ENCODE measurements at regions not wholly inside any gene's neighbourhood (a gene's known extent, or its start where the extent isn't known, plus 50 kb on each side); places are given as distances from the start of the nearest gene placed in this dataset.

DNA sequence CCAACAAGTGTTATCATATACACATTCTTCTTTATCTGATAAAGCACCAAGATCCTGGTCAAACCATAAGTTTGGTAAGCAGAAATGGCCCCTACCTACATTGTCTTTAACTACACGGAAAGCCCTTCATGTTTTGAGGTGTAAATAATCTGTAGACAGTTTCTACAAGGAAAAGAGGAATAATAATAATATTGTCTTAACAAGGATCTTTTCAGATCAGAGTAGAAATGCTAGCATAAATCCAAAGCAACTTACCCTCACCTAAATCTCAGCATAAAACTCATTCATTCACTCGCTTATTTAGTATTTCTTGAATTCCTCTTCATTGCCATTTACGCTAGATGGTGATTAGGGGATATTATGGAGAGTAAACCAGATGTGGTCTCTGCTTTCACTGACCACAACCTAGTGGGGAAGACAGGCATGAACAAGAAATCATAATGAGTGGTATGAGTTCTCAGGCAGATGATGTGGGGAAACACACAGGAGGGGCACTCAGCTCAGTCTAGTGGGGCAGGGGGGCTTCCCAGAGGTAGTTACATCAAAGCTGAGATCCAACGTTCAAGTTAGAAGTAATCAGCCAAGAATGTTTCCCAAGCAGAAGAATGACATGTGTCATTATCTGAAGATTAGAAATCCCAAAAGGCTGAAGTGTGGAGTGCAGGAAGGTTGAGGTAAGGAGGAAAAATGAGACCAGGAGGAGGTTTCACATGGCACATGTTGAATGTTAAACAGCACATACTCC is 65.4 kb upstream of the ZC3H12C start:
- no peak for DNase-seq (ENCODE audit: low spot score)

DNA sequence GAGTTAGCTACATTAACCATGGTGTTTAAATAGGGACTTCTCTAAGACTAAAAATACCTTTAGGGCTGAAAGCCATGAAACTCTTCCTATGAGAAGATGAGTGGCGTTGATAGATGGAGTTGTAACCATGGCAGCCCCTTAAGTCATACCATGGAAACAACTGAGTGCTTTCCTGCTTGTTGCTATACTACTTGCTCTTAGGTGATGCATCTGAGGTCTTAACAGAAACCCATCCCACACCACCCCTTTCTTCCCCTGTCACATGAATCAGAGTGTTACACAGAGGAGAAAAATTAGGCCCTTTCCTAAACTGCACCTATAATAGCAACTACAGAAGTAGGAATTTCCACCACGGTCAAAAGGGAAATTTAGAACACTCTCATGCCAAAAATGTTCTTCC is 64.3 kb upstream of the ZC3H12C start:
- DNase-seq (ENCODE audit: low spot score): no peak

DNA sequence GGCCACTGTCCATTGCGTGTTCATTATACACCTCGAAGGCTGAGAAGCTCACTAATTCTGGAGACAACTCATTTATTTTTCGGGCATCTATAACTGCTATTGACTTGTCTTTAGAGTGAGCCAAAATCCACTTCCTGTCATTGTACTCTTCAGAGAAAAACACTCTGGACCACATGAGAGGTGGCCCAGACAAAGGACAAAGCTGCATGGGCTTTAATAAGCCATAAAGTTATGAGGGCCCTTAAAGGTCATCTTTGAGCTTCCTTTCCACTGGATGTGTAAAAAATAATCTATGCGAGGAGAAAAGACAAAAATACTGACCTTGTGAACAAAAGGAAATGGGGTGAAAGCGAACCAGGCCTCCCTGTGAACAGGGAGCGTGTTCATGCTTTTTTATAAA is 63.5 kb upstream of the ZC3H12C start:
- no peak for DNase-seq (ENCODE audit: low spot score)

DNA sequence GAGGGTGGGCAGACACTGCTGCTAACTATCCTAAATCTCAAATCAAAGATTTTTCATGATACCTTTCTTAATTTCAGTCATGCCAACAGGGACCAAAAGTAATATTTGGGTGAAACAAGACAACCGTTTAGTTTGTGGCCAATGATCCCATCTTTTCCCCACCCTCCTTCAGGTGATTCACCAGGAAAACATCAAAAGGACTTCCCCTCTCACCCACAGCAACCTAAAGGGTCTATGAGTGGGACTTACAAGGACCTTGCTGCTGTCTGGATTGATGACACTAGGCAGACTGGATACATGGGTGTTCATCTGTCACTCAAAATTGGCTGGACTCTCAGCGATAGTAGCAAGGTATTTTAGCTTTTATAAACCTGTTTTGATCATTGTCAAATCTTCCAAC is 62.0 kb upstream of the ZC3H12C start:
- no peak for DNase-seq (ENCODE audit: low spot score)

DNA sequence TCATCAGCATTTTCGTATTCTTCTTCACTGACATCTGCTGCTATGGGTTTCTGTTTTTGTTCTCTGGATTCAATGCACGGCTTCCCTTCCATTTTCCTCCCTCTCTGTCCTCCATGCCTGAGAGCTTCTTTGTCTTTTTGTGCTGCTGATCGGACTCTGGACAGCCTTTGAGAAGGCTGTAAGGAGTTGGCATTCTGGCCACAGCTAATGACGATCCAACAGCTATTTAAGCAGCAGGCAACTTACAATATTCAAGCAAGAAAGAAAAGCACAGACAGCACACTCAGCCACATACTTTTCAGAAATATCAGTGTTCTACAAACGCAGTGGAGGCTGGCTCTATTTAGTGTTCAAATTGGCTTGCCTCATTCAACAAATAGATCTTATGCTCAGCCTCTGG is 60.9 kb upstream of the ZC3H12C start:
- no peak for DNase-seq (ENCODE audit: low spot score)

DNA sequence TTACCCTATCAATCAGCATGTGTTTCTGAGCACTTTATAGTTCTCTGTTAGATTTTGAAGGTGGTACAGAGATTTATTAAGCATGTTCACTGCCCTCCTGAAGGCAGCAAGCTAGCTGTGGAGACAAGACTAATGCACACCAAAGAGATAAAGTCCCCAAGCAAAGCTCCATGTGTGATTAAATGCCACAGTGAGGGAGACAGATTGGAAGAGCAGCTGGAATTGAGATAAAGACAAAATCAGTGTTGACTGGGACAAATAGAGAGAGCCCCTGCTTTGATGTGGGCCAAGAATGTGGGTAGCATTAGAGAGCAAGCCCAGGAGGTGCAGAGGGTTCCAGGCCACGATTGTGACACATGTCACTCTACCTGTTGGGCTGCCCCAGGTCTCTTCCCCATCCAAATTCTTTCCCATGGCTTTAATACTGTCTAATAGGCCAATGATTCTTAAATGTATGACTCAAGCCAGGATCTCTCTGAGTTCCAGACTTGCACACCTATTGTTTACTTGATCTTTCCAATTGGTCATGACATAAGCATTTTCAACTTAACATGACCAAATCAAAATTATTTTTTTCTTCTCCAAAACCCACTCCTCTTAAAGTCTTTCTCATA is 60.1 kb upstream of the ZC3H12C start:
- no peak for DNase-seq (ENCODE audit: low spot score)

DNA sequence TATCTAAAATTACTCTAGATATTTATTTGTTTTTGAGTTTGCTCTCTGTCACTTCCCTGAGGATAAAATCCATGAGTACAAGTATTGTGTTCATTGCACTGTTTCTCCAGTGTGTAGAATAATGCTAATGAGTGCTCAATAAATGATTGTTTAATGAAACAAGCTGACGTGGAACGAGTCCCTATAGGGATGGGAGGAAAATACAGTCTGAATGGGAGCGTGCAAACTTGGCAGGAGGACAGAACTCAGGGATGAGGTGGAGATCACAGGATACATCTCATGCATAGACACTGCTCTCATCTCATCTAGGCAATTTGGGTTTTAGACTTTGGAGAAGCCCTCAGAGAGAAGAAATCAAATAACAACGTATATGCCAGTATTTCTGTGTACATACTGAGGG is 58.4 kb upstream of the ZC3H12C start:
- DNase-seq (ENCODE audit: low spot score): no peak

DNA sequence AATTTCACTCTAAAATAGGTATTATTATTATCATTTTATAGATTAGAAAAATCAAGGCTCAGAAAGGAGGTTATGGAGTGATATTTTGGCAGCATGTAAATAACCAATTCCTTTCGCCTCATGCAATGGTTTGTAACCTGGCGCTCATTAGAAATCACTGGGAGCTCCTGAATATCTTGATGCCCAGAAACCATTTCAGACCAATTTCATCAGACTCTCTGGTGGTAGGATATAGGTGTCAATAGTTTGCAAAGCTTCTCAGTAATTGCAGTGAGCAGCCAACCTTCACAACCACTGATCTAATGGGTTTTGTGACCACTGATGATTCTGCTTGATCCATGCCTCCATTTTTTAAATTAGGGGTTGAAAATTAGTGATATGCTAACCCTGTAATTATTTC is 57.8 kb upstream of the ZC3H12C start:
- no peak for DNase-seq (ENCODE audit: low spot score)

DNA sequence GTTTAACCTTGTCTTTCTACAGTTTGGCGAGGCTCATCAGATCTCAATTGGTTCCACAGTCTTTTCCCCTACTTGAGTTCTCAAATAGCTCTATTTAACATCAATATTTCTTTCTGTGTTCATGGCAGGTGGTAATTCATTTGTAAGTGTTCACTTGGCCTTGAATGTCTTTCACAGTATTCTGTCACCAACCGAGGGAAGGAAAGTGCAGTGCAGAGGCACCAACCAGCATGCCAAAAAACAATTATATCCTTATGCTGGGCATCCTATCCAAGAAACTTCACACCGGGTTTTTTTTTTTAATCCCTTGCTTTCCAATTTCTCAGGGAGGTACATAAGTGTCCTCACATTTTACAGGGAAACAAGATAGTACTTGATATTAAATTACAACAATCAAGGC is 55.0 kb upstream of the ZC3H12C start:
- no peak for DNase-seq (ENCODE audit: low spot score)

Measured in NAMALWA (cell line).